Large intestine (tissue), 3 donors: ENCODE measurements at regions not wholly inside any gene's neighbourhood (a gene's known extent, or its start where the extent isn't known, plus 50 kb on each side); places are given as distances from the start of the nearest gene placed in this dataset.

ENCODE experiments used
- DNase-seq, 2 donors: peaks; one replicate each; pipeline versions ENCODE4 v3.0.0 to v3.0.0-alpha.2; 2013
- H3K27ac ChIP-seq: one replicate; pipeline ENCODE4 v1.5.1; 2013; ENCODE audit warnings: low read length
- H3K27me3 ChIP-seq: 2 replicates; pipeline ENCODE4 v1.6.1; 2013; ENCODE audit warnings: low read length; ENCODE audit not compliant: control insufficient read depth, insufficient read depth
- H3K36me3 ChIP-seq: 2 replicates; pipeline ENCODE4 v1.6.1; 2013; ENCODE audit warnings: low read length; ENCODE audit not compliant: control insufficient read depth, insufficient read depth
- H3K4me1 ChIP-seq: one replicate; pipeline ENCODE4 v1.6.1; 2013; ENCODE audit warnings: low read length; ENCODE audit not compliant: control insufficient read depth, insufficient read depth
- H3K4me3 ChIP-seq: one replicate; pipeline ENCODE4 v1.5.1; 2013; ENCODE audit warnings: low read length
- H3K9me3 ChIP-seq: one replicate; pipeline ENCODE4 v1.6.1; 2013; ENCODE audit warnings: mild to moderate bottlenecking, low read depth, low read length, moderate library complexity; ENCODE audit not compliant: control insufficient read depth
- WGBS: methylation state at CpG from one replicate; pipeline ENCODE4 v1.1.5; 2013; ENCODE audit warnings: low lambda C conversion rate; ENCODE audit not compliant: insufficient coverage; 5-methylcytosine and 5-hydroxymethylcytosine counted together

GRCh38 chr17:14622615-14623101 is 321.8 kb downstream of the HS3ST3B1 start:
- Histone ChIP-seq H3K36me3 (no peaks in the 10 kb centered on the region), H3K27ac (no peak overlapping the region), H3K27me3 (peaks cover 2% of the 10 kb centered on the region), H3K4me1 (no peaks in the 10 kb centered on the region), H3K9me3 (no peaks in the 10 kb centered on the region), H3K4me3 (no peak overlapping the region)
- no peak for DNase-seq
- WGBS, result 30% methylated on average over 2 of the region's 5 CpGs

- H3K9me3 ChIP-seq, result no peaks in the 10 kb centered on the region
- no CpG with 5 or more reads among the region's 13 CpGs for WGBS
- H3K36me3 ChIP-seq, result no peaks in the 10 kb centered on the region
- DNase-seq, result no peak
- peaks cover 2% of the 10 kb centered on the region for H3K27me3 ChIP-seq
- no peaks in the 10 kb centered on the region for H3K4me1 ChIP-seq
- no peak overlapping the region for H3K27ac ChIP-seq
- no peak overlapping the region for H3K4me3 ChIP-seq
These were observed 321.1 kb downstream of the HS3ST3B1 start for GRCh38 chr17:14621826-14622614.

- H3K36me3 ChIP-seq, result no peaks in the 10 kb centered on the region
- no peaks in the 10 kb centered on the region for H3K4me1 ChIP-seq
- H3K27ac ChIP-seq, result no peak overlapping the region
- H3K27me3 ChIP-seq, result peaks cover 2% of the 10 kb centered on the region
- no CpG with 5 or more reads among the region's 4 CpGs for WGBS
- no peak overlapping the region for H3K4me3 ChIP-seq
- DNase-seq, result no peak
- no peaks in the 10 kb centered on the region for H3K9me3 ChIP-seq
These were observed 318.9 kb downstream of the HS3ST3B1 start for GRCh38 chr17:14619821-14620220.

GRCh38 chr17:14616528-14616927 is 315.6 kb downstream of the HS3ST3B1 start:
- no CpG with 5 or more reads among the region's 2 CpGs for WGBS
- no peak overlapping the region for H3K4me3 ChIP-seq
- DNase-seq, result no peak
- H3K27ac ChIP-seq, result no peak overlapping the region
- H3K4me1 ChIP-seq, result no peaks in the 10 kb centered on the region
- no peaks in the 10 kb centered on the region for H3K27me3 ChIP-seq
- H3K36me3 ChIP-seq, result no peaks in the 10 kb centered on the region
- no peaks in the 10 kb centered on the region for H3K9me3 ChIP-seq

GRCh38 chr17:14605267-14605599 is 304.4 kb downstream of the HS3ST3B1 start:
- no peak overlapping the region for H3K27ac ChIP-seq
- H3K36me3 ChIP-seq, result no peaks in the 10 kb centered on the region
- H3K4me3 ChIP-seq, result no peak overlapping the region
- peak in 1 of 2 donors; percentile 6 for DNase-seq
- no peaks in the 10 kb centered on the region for H3K27me3 ChIP-seq
- no peaks in the 10 kb centered on the region for H3K9me3 ChIP-seq
- H3K4me1 ChIP-seq, result no peaks in the 10 kb centered on the region
- no CpG with 5 or more reads among the region's 5 CpGs for WGBS

GRCh38 chr17:14604591-14605266 is 303.8 kb downstream of the HS3ST3B1 start:
- no peak overlapping the region for H3K27ac ChIP-seq
- H3K36me3 ChIP-seq, result no peaks in the 10 kb centered on the region
- H3K9me3 ChIP-seq, result no peaks in the 10 kb centered on the region
- no peak overlapping the region for H3K4me3 ChIP-seq
- H3K4me1 ChIP-seq, result no peaks in the 10 kb centered on the region
- 85% methylated on average over 3 of the region's 9 CpGs for WGBS
- H3K27me3 ChIP-seq, result no peaks in the 10 kb centered on the region
- no peak for DNase-seq

- H3K27me3 ChIP-seq, result no peaks in the 10 kb centered on the region
- H3K4me3 ChIP-seq, result no peak overlapping the region
- WGBS, result 70% methylated on average over 2 of the region's 4 CpGs
- H3K4me1 ChIP-seq, result no peaks in the 10 kb centered on the region
- H3K36me3 ChIP-seq, result no peaks in the 10 kb centered on the region
- no peaks in the 10 kb centered on the region for H3K9me3 ChIP-seq
- H3K27ac ChIP-seq, result no peak overlapping the region
- no peak for DNase-seq
These were observed 295.3 kb downstream of the HS3ST3B1 start for GRCh38 chr17:14596224-14596623.

GRCh38 chr17:14595656-14596055 is 294.8 kb downstream of the HS3ST3B1 start:
- Histone ChIP-seq H3K9me3 (no peaks in the 10 kb centered on the region), H3K4me3 (no peak overlapping the region), H3K27ac (no peak overlapping the region), H3K36me3 (no peaks in the 10 kb centered on the region), H3K4me1 (no peaks in the 10 kb centered on the region), H3K27me3 (no peaks in the 10 kb centered on the region)
- no peak for DNase-seq
- 100% methylated on average over 1 of the region's 6 CpGs for WGBS

GRCh38 chr17:14594690-14595089 is 293.8 kb downstream of the HS3ST3B1 start:
- Histone ChIP-seq H3K4me1 (no peaks in the 10 kb centered on the region), H3K36me3 (no peaks in the 10 kb centered on the region), H3K27me3 (no peaks in the 10 kb centered on the region), H3K4me3 (no peak overlapping the region), H3K27ac (no peak overlapping the region), H3K9me3 (no peaks in the 10 kb centered on the region)
- no peak for DNase-seq
- whole genome bisulfite sequencing, result no CpG with 5 or more reads among the region's 5 CpGs

GRCh38 chr17:14593956-14594355 is 293.1 kb downstream of the HS3ST3B1 start:
- Histone ChIP-seq H3K27me3 (no peaks in the 10 kb centered on the region), H3K4me1 (no peaks in the 10 kb centered on the region), H3K27ac (no peak overlapping the region), H3K36me3 (no peaks in the 10 kb centered on the region), H3K9me3 (no peaks in the 10 kb centered on the region), H3K4me3 (no peak overlapping the region)
- no peak for DNase-seq
- WGBS, result 50% methylated on average over 1 of the region's 6 CpGs
